ENCODE measurements at regions not wholly inside any gene's neighbourhood (a gene's known extent, or its start where the extent isn't known, plus 50 kb on each side); places are given as distances from the start of the nearest gene placed in this dataset.

DNA sequence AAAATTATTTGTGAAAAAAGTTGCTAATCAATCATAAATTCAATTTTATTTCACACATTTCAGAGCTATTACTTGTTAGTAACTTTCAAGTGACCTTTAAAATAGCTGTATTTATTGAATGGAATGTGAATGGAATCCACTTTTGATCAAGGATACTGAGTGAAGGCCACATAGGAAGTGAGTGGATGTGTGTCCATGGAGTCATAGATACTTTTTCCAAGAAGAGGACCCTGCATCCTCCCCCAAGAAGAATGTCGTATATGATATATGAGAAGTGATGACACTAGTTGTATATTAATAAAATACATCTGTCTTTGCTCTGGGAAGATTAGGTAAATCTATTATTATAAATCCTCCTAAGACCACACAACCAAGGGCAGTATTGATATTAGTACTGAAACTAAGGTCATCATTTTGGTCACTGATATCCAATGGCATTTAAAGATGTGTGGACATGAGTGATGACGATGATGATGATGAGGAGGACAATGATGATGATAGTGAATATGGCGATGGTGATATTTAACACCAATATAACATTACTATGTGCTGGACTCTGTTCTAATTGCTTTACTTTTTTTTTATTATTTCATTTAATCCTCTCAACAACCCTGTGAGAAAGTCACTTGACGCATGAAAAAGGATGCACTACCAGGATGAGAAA lies 493.0 kb upstream of the NR2F2 start:
- TF ChIP-seq ZNF565 (CRISPR knock-in tag; conservative IDR thresholded peaks at IDR 0.05; ENCODE audit: low read depth) (no peak), ZFP30 (CRISPR knock-in tag; IDR thresholded peaks at IDR 0.05) (no peak), TCF4 (CRISPR knock-in tag; IDR thresholded peaks at IDR 0.05; ENCODE audit: borderline replicate concordance) (no peak), ZFP3 (CRISPR knock-in tag; IDR thresholded peaks at IDR 0.05) (no peak), RARB (CRISPR knock-in tag; IDR thresholded peaks at IDR 0.05) (no peak), CSDC2 (CRISPR knock-in tag; IDR thresholded peaks at IDR 0.05) (no peak)
- TF ChIP-seq, protein P1, sequence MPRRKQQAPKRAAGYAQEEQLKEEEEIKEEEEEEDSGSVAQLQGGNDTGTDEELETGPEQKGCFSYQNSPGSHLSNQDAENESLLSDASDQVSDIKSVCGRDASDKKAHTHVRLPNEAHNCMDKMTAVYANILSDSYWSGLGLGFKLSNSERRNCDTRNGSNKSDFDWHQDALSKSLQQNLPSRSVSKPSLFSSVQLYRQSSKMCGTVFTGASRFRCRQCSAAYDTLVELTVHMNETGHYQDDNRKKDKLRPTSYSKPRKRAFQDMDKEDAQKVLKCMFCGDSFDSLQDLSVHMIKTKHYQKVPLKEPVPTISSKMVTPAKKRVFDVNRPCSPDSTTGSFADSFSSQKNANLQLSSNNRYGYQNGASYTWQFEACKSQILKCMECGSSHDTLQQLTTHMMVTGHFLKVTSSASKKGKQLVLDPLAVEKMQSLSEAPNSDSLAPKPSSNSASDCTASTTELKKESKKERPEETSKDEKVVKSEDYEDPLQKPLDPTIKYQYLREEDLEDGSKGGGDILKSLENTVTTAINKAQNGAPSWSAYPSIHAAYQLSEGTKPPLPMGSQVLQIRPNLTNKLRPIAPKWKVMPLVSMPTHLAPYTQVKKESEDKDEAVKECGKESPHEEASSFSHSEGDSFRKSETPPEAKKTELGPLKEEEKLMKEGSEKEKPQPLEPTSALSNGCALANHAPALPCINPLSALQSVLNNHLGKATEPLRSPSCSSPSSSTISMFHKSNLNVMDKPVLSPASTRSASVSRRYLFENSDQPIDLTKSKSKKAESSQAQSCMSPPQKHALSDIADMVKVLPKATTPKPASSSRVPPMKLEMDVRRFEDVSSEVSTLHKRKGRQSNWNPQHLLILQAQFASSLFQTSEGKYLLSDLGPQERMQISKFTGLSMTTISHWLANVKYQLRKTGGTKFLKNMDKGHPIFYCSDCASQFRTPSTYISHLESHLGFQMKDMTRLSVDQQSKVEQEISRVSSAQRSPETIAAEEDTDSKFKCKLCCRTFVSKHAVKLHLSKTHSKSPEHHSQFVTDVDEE (CRISPR knock-in tag; IDR thresholded peaks at IDR 0.05) = no peak
- TF ChIP-seq, protein P2, sequence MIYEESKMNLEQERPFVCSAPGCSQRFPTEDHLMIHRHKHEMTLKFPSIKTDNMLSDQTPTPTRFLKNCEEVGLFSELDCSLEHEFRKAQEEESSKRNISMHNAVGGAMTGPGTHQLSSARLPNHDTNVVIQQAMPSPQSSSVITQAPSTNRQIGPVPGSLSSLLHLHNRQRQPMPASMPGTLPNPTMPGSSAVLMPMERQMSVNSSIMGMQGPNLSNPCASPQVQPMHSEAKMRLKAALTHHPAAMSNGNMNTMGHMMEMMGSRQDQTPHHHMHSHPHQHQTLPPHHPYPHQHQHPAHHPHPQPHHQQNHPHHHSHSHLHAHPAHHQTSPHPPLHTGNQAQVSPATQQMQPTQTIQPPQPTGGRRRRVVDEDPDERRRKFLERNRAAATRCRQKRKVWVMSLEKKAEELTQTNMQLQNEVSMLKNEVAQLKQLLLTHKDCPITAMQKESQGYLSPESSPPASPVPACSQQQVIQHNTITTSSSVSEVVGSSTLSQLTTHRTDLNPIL (CRISPR knock-in tag; IDR thresholded peaks at IDR 0.05; ENCODE audit: low read depth) = no peak
- TF ChIP-seq, protein P3, sequence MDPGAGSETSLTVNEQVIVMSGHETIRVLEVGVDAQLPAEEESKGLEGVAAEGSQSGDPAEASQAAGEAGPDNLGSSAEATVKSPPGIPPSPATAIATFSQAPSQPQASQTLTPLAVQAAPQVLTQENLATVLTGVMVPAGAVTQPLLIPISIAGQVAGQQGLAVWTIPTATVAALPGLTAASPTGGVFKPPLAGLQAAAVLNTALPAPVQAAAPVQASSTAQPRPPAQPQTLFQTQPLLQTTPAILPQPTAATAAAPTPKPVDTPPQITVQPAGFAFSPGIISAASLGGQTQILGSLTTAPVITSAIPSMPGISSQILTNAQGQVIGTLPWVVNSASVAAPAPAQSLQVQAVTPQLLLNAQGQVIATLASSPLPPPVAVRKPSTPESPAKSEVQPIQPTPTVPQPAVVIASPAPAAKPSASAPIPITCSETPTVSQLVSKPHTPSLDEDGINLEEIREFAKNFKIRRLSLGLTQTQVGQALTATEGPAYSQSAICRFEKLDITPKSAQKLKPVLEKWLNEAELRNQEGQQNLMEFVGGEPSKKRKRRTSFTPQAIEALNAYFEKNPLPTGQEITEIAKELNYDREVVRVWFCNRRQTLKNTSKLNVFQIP (CRISPR knock-in tag; IDR thresholded peaks at IDR 0.05; ENCODE audit: borderline replicate concordance, low read depth) = no peak
- TF ChIP-seq, protein P4, sequence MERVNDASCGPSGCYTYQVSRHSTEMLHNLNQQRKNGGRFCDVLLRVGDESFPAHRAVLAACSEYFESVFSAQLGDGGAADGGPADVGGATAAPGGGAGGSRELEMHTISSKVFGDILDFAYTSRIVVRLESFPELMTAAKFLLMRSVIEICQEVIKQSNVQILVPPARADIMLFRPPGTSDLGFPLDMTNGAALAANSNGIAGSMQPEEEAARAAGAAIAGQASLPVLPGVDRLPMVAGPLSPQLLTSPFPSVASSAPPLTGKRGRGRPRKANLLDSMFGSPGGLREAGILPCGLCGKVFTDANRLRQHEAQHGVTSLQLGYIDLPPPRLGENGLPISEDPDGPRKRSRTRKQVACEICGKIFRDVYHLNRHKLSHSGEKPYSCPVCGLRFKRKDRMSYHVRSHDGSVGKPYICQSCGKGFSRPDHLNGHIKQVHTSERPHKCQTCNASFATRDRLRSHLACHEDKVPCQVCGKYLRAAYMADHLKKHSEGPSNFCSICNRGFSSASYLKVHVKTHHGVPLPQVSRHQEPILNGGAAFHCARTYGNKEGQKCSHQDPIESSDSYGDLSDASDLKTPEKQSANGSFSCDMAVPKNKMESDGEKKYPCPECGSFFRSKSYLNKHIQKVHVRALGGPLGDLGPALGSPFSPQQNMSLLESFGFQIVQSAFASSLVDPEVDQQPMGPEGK (CRISPR knock-in tag; IDR thresholded peaks at IDR 0.05; ENCODE audit: borderline replicate concordance) = no peak
- TF ChIP-seq, protein P5, sequence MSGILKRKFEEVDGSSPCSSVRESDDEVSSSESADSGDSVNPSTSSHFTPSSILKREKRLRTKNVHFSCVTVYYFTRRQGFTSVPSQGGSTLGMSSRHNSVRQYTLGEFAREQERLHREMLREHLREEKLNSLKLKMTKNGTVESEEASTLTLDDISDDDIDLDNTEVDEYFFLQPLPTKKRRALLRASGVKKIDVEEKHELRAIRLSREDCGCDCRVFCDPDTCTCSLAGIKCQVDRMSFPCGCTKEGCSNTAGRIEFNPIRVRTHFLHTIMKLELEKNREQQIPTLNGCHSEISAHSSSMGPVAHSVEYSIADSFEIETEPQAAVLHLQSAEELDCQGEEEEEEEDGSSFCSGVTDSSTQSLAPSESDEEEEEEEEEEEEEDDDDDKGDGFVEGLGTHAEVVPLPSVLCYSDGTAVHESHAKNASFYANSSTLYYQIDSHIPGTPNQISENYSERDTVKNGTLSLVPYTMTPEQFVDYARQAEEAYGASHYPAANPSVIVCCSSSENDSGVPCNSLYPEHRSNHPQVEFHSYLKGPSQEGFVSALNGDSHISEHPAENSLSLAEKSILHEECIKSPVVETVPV (CRISPR knock-in tag; IDR thresholded peaks at IDR 0.05) = no peak

Measured in SK-N-SH treated with all-trans-retinoic acid at 6 μM for 48 hours (cell line).